HCEC 1CT (cell line): ENCODE measurements at regions not wholly inside any gene's neighbourhood (a gene's known extent, or its start where the extent isn't known, plus 50 kb on each side); places are given as distances from the start of the nearest gene placed in this dataset.
"Not testable (repeated sequence)": the region's sequence is repeated elsewhere in the genome, so short reads cannot be mapped to it uniquely, and the experiment has no call there.

Source experiments
- DNase-seq: peaks from one replicate; pipeline ENCODE4 v3.0.0-alpha.2; 2017

GRCh38 chr10:10660054-10660453 is 357.6 kb upstream of the CELF2 start:
- DNase-seq = no peak

GRCh38 chr10:10661176-10661575 is 356.5 kb upstream of the CELF2 start:
- DNase-seq = peak; percentile 13

GRCh38 chr10:10662716-10663408 is 354.8 kb upstream of the CELF2 start:
- no peak for DNase-seq

GRCh38 chr10:10663622-10664021 is 354.1 kb upstream of the CELF2 start:
- no peak for DNase-seq

GRCh38 chr10:10665750-10666149 is 351.9 kb upstream of the CELF2 start:
- DNase-seq = no peak

GRCh38 chr10:10667466-10667865 is 350.2 kb upstream of the CELF2 start:
- no peak for DNase-seq

- DNase-seq = no peak
These were observed 340.7 kb upstream of the CELF2 start for GRCh38 chr10:10676972-10677371.

- DNase-seq = peak; percentile 66
These were observed 340.2 kb upstream of the CELF2 start for GRCh38 chr10:10677479-10677878.

GRCh38 chr10:10680496-10680895 is 337.2 kb upstream of the CELF2 start:
- no peak for DNase-seq

- no peak for DNase-seq
These were observed 332.7 kb upstream of the CELF2 start for GRCh38 chr10:10684972-10685371.

- DNase-seq = no peak
These were observed 332.1 kb upstream of the CELF2 start for GRCh38 chr10:10685566-10685965.

GRCh38 chr10:10687751-10688150 is 329.9 kb upstream of the CELF2 start:
- no peak for DNase-seq

- DNase-seq = no peak
These were observed 318.2 kb upstream of the CELF2 start for GRCh38 chr10:10699427-10699826.

GRCh38 chr10:10701084-10701611 is 316.5 kb upstream of the CELF2 start:
- no peak for DNase-seq

- no peak for DNase-seq
These were observed 315.5 kb upstream of the CELF2 start for GRCh38 chr10:10702211-10702610.

GRCh38 chr10:10703382-10703781 is 314.3 kb upstream of the CELF2 start:
- DNase-seq = no peak

- DNase-seq = no peak
These were observed 305.4 kb upstream of the CELF2 start for GRCh38 chr10:10712155-10712704.

GRCh38 chr10:10714327-10714726 is 303.3 kb upstream of the CELF2 start:
- DNase-seq = no peak

- DNase-seq = no peak
These were observed 300.7 kb upstream of the CELF2 start for GRCh38 chr10:10716972-10717371.

GRCh38 chr10:10722422-10722821 is 295.2 kb upstream of the CELF2 start:
- no peak for DNase-seq

GRCh38 chr10:10725196-10725595 is 292.5 kb upstream of the CELF2 start:
- no peak for DNase-seq

- no peak for DNase-seq
These were observed 291.6 kb upstream of the CELF2 start for GRCh38 chr10:10726101-10726500.

GRCh38 chr10:10727411-10727810 is 290.3 kb upstream of the CELF2 start:
- not testable (repeated sequence) for DNase-seq

- DNase-seq = no peak
These were observed 289.9 kb upstream of the CELF2 start for GRCh38 chr10:10727812-10728211.
